Endothelial cell of umbilical vein (primary cell): ENCODE measurements at regions not wholly inside any gene's neighbourhood (a gene's known extent, or its start where the extent isn't known, plus 50 kb on each side); places are given as distances from the start of the nearest gene placed in this dataset.

Source experiments
- BruUV-seq: library from RNA; stranded (reverse); fragments of 400-500 nt; replicated peaks from 2 replicates; lab custom pipeline; 2021; lab: Mats Ljungman, UMichigan
- CTCF ChIA-PET: fragments of 300-600, 350-600 bp; sonication (Branson Sonifier 250); formaldehyde crosslinking; loops from one replicate; lab custom pipeline; 2021; ENCODE audit warnings: antibody characterized with exemption, inconsistent platforms; lab: Charles Lee
- POLR2A ChIA-PET: fragments of 300-600, 350-600 bp; sonication (Branson Sonifier 250); formaldehyde crosslinking; loops from one replicate; lab custom pipeline; 2021; ENCODE audit warnings: antibody characterized with exemption, inconsistent platforms; lab: Charles Lee
- DNase-seq: peaks from one replicate; pipeline ENCODE4 v3.0.0-alpha.2; 2011; ENCODE audit warnings: low read depth, low spot score
- FAIRE-seq: peaks from 2 replicates; lab custom pipeline; 2011; peaks lifted over from hg19 to GRCh38; lab: Jason Lieb, UNC
- H2AFZ ChIP-seq: 2 replicates; pipeline ENCODE4 v1.6.0; 2012; ENCODE audit warnings: low read depth, low read length, control low read depth, inconsistent platforms
- H3K27ac ChIP-seq: 2 replicates; pipeline ENCODE4 v1.5.1; 2011; ENCODE audit warnings: low read depth, mild to moderate bottlenecking, control low read depth, low read length, moderate library complexity; ENCODE audit not compliant: insufficient read depth
- H3K27me3 ChIP-seq, 2 experiments: 2 replicates each; pipeline versions ENCODE4 v1.6.0 to v1.6.1; 2011; ENCODE audit warnings: low read length in 2 of 2, mixed read lengths in 1 of 2; ENCODE audit not compliant: control insufficient read depth in 2 of 2, insufficient read depth in 2 of 2
- H3K36me3 ChIP-seq, 2 experiments: 2 replicates in 1 of 2; 3 replicates in 1 of 2; pipeline ENCODE4 v1.5.1; 2011; ENCODE audit warnings: low read length in 2 of 2, mild to moderate bottlenecking in 1 of 2, moderate library complexity in 1 of 2; ENCODE audit not compliant: control insufficient read depth in 2 of 2, insufficient read depth in 2 of 2; ENCODE audit errors: extremely low read depth in 1 of 2
- H3K4me1 ChIP-seq: 3 replicates; pipeline ENCODE4 v1.5.1; 2011; ENCODE audit warnings: mild to moderate bottlenecking, low read length; ENCODE audit not compliant: control insufficient read depth, insufficient read depth; ENCODE audit errors: extremely low read depth
- H3K4me2 ChIP-seq: 2 replicates; pipeline ENCODE4 v1.6.1; 2011; ENCODE audit warnings: low read length, control low read depth, mixed read lengths; ENCODE audit not compliant: insufficient read depth
- H3K4me3 ChIP-seq, 3 experiments: fragments of 200-600 bp in 1 of 3; sonication (generic), shearing (Covaris generic) in 1 of 3; replicated peaks in 1 of 3; 2 replicates each; pipeline ENCODE4 v1.5.1; 2011 to 2016; ENCODE audit warnings: control low read depth in 3 of 3, low read length in 3 of 3, mild to moderate bottlenecking in 2 of 3, inconsistent platforms in 1 of 3, low read depth in 1 of 3, moderate library complexity in 1 of 3; ENCODE audit not compliant: insufficient read depth in 1 of 3
- H3K79me2 ChIP-seq: 2 replicates; pipeline ENCODE4 v1.6.0; 2012; ENCODE audit warnings: low read length, inconsistent platforms; ENCODE audit not compliant: control insufficient read depth, insufficient read depth
- H3K9ac ChIP-seq: replicated peaks from 2 replicates; pipeline ENCODE3; 2011; ENCODE audit warnings: low read length, control low read depth; ENCODE audit not compliant: insufficient read depth; ENCODE audit errors: extremely low read depth
- H3K9me1 ChIP-seq: replicated peaks from 3 replicates; pipeline ENCODE4 v1.6.0; 2011; ENCODE audit warnings: mild to moderate bottlenecking, low read length; ENCODE audit not compliant: control insufficient read depth, insufficient read depth; ENCODE audit errors: extremely low read depth
- H3K9me3 ChIP-seq: replicated peaks from 2 replicates; pipeline ENCODE4 v1.5.1; 2012; ENCODE audit warnings: low read length, inconsistent platforms; ENCODE audit not compliant: control insufficient read depth, insufficient read depth
- H4K20me1 ChIP-seq: replicated peaks from 2 replicates; pipeline ENCODE3; 2011; ENCODE audit warnings: mild to moderate bottlenecking, low read length; ENCODE audit not compliant: control insufficient read depth, insufficient read depth; ENCODE audit errors: extremely low read depth
- CTCF ChIP-seq, 2 donors: IDR thresholded peaks; 1 replicate in 1 of 2; 2 replicates in 1 of 2; pipeline ENCODE4 v1.5.1; 2011; ENCODE audit warnings: low read length in 2 of 2, mild to moderate bottlenecking in 2 of 2, moderate library complexity in 2 of 2, control low read depth in 1 of 2, inconsistent platforms in 1 of 2, low read depth in 1 of 2; ENCODE audit not compliant: insufficient read depth in 1 of 2; ENCODE audit errors: extremely low read depth in 1 of 2
- EZH2 ChIP-seq: IDR thresholded peaks from 2 replicates; pipeline ENCODE4 v1.6.1; 2012; ENCODE audit warnings: borderline replicate concordance, low read depth, mild to moderate bottlenecking, moderate library complexity, low read length, inconsistent platforms; ENCODE audit not compliant: severe bottlenecking
- FOS ChIP-seq: IDR thresholded peaks from 2 replicates; pipeline ENCODE4 v1.6.1; 2011; ENCODE audit warnings: mild to moderate bottlenecking, low read length, moderate library complexity, borderline replicate concordance; ENCODE audit not compliant: insufficient read depth
- GATA2 ChIP-seq: IDR thresholded peaks from 2 replicates; pipeline ENCODE4 v1.7.0; 2011; ENCODE audit warnings: low read depth, mild to moderate bottlenecking, moderate library complexity, mixed read lengths, low read length; ENCODE audit not compliant: insufficient read length, insufficient read depth
- JUN ChIP-seq: IDR thresholded peaks from 2 replicates; pipeline ENCODE4 v1.6.1; 2011; ENCODE audit warnings: borderline replicate concordance, low read depth; ENCODE audit not compliant: insufficient read length, insufficient read depth
- MAX ChIP-seq: IDR thresholded peaks from 2 replicates; pipeline ENCODE4 v1.6.1; 2011; ENCODE audit not compliant: insufficient read depth, insufficient read length
- MYC ChIP-seq: IDR thresholded peaks from one replicate; pipeline ENCODE4 v1.6.1; 2011; ENCODE audit warnings: mild to moderate bottlenecking, low read depth, low read length
- POLR2A ChIP-seq: IDR thresholded peaks from 2 replicates; pipeline ENCODE4 v1.6.1; 2012; ENCODE audit warnings: low read depth, mild to moderate bottlenecking, control low read depth, low read length
- POLR2AphosphoS5 ChIP-seq: IDR thresholded peaks from 2 replicates; pipeline ENCODE4 v1.6.1; 2012; ENCODE audit warnings: low read depth, mild to moderate bottlenecking, control low read depth, low read length, moderate library complexity; ENCODE audit not compliant: insufficient read depth
- dilution Hi-C: fragments of 300-500 bp; cut with MboI; formaldehyde crosslinking; loops from one replicate; pipeline ENCODE4 v1.15.0; 2019; ENCODE audit warnings: low sequenced_read_pairs; ENCODE audit not compliant: extremely low pct_ligation_motif_present
- intact Hi-C: fragments of 100-400 bp; cut with micrococcal nuclease; formaldehyde crosslinking; loops from one replicate; pipeline ENCODE4 v1.10.0; 2022

GRCh38 chr5:115374057-115374775 lies 77.8 kb upstream of the CCDC112 start:
- intact Hi-C loops (no loop called here), dilution Hi-C loops (no loop called here)
- Histone ChIP-seq H3K9me1 (no peaks in the 10 kb centered on the region), H3K4me3 (no peak overlapping the region), H4K20me1 (no peaks in the 10 kb centered on the region), H3K79me2 (no peaks in the 10 kb centered on the region), H3K4me2 (no peak overlapping the region), H3K4me1 (peaks cover 3% of the 10 kb centered on the region), H3K27me3 (no peaks in the 10 kb centered on the region), H2AFZ (no peak overlapping the region), H3K36me3 (no peaks in the 10 kb centered on the region), H3K27ac (no peak overlapping the region), H3K9ac (no peak overlapping the region), H3K9me3 (no peaks in the 10 kb centered on the region)
- no TSS peak for BruUV-seq
- DNase-seq (no peak), FAIRE-seq (no peak)
- CTCF ChIA-PET, result interaction anchor here (1.0 to 1.5 kb wide), 3 partner anchors 8 to 67 kb away, joined by 3 to 7 read pairs (median 3); no protein-coding TSS in a partner anchor
- TF ChIP-seq MYC (no peak), FOS (no peak), POLR2A (no peak), JUN (no peak), CTCF (IDR thresholded peaks at IDR 0.05; ENCODE audit: extremely low read depth in 1 of 2, insufficient read depth in 1 of 2, low read depth in 1 of 2, low read length in 2 of 2) (no peak), EZH2 (no peak), MAX (no peak), POLR2AphosphoS5 (no peak), GATA2 (no peak)
- POLR2A ChIA-PET, result no interaction called here
